ENCODE measurements at regions not wholly inside any gene's neighbourhood (a gene's known extent, or its start where the extent isn't known, plus 50 kb on each side); places are given as distances from the start of the nearest gene placed in this dataset.

- H2BK12ac ChIP-seq (ENCODE audit: insufficient read length, low read depth, low read length) = no peak overlapping the region
- H2BK20ac ChIP-seq (ENCODE audit: low read depth, low read length, poor library complexity, severe bottlenecking) = no peak overlapping the region
- no peak overlapping the region for H3K4ac ChIP-seq (ENCODE audit: low read depth, low read length)
- Mint-ChIP-seq H3K4me1 (peaks cover 23 to 35% of the 10 kb centered on the region in 2 experiments), H3K27ac (no peak overlapping the region), H3K27me3 (ENCODE audit: low read depth) (peaks cover 11% of the 10 kb centered on the region), H3K9me3 (no peaks in the 10 kb centered on the region), H3K4me3 (no peak overlapping the region), H3K36me3 (ENCODE audit: insufficient read depth in 1 of 3, low read depth in 3 of 3) (no peaks in the 10 kb centered on the region)
- no peak overlapping the region for H3T11ph ChIP-seq (ENCODE audit: low read length)
- no peaks in the 10 kb centered on the region for H3K23me2 ChIP-seq (ENCODE audit: insufficient read length, low read depth, low read length, poor library complexity, severe bottlenecking)
- H2BK5ac ChIP-seq (ENCODE audit: insufficient read length, low read length) = no peak overlapping the region
- H4K8ac ChIP-seq (replicated peaks; ENCODE audit: insufficient read length, low read depth, low read length) = no peak overlapping the region
- no peaks in the 10 kb centered on the region for H3K79me1 ChIP-seq (ENCODE audit: insufficient read depth, low read depth, low read length, poor library complexity, severe bottlenecking)
- H3K56ac ChIP-seq (ENCODE audit: insufficient read length, low read depth, low read length) = no peak overlapping the region
- no peak overlapping the region for H4K91ac ChIP-seq (ENCODE audit: insufficient read length, low read depth, low read length)
- no peak overlapping the region for H2BK120ac ChIP-seq (ENCODE audit: low read depth, low read length, poor library complexity, severe bottlenecking)
- no CpG with 5 or more reads among the region's 8 CpGs for WGBS (ENCODE audit: extremely low coverage, insufficient read length, low lambda C conversion rate)
- no peak overlapping the region for H3K4me2 ChIP-seq (ENCODE audit: insufficient read depth, insufficient read length, low read length)
- H2AK5ac ChIP-seq (ENCODE audit: insufficient read length, low read length) = no peak overlapping the region
- H3K79me2 ChIP-seq (ENCODE audit: insufficient read depth, low read length) = no peaks in the 10 kb centered on the region
- H3K14ac ChIP-seq (ENCODE audit: insufficient read depth, low read length) = no peak overlapping the region
- peaks cover 3% of the 10 kb centered on the region; the same call in 1 of the 2 replicates for H3K4me1 ChIP-seq (ENCODE audit: insufficient read depth, low read length)
- no peaks in the 10 kb centered on the region; the same call in 1 of the 2 replicates for H3K27me3 ChIP-seq (ENCODE audit: insufficient read depth, low read length)
- no peak overlapping the region for H3K9ac ChIP-seq (ENCODE audit: extremely low read depth, insufficient read length, low read length)
- H3K9me3 ChIP-seq (ENCODE audit: control insufficient read depth, low read depth, low read length) = no peaks in the 10 kb centered on the region
- H3K23ac ChIP-seq (ENCODE audit: insufficient read length, low read depth, low read length) = no peak overlapping the region
- no peak overlapping the region for H3K18ac ChIP-seq (ENCODE audit: insufficient read length, low read depth, low read length)
- no peak overlapping the region for H4K5ac ChIP-seq (ENCODE audit: insufficient read length, low read depth, low read length)
- no peak overlapping the region for H2BK15ac ChIP-seq (ENCODE audit: low read depth, low read length)
- TF ChIP-seq CTCF (conservative IDR thresholded peaks at IDR 0.05) = no peak
- H4K20me1 ChIP-seq (ENCODE audit: control insufficient read depth, insufficient read depth, insufficient read length) = no peaks in the 10 kb centered on the region
- no peak overlapping the region for H3K27ac ChIP-seq (ENCODE audit: insufficient read length, low read depth, low read length)
- DNase-seq = no peak
- no peak overlapping the region for H2AFZ ChIP-seq (ENCODE audit: low read length)
Measured at GRCh38 chr12:67039995-67040860, 228.9 kb upstream of the CAND1 start.
